ENCODE measurements at regions not wholly inside any gene's neighbourhood (a gene's known extent, or its start where the extent isn't known, plus 50 kb on each side); places are given as distances from the start of the nearest gene placed in this dataset.

GRCh38 chr9:108720191-108720642 lies 135.6 kb downstream of the ACTL7B start:
- TF ChIP-seq CTCF (IDR thresholded peaks at IDR 0.05) = no peak
- no peak for TF ChIP-seq POLR2AphosphoS5 (IDR thresholded peaks at IDR 0.05; ENCODE audit: insufficient read depth in 1 of 2, low read depth in 1 of 2)

Measured in vagina (tissue), 2 donors.